T-helper 17 cell (primary cell): ENCODE measurements at regions not wholly inside any gene's neighbourhood (a gene's known extent, or its start where the extent isn't known, plus 50 kb on each side); places are given as distances from the start of the nearest gene placed in this dataset.

Experiments
- ATAC-seq: fragments of 150-1000 bp; cut with Tn5 transposase; 2 replicates; pipeline ENCODE4 v1.10.0; 2021; ENCODE audit warnings: mild to moderate bottlenecking, moderate library complexity
- DNase-seq, 3 donors: peaks; one replicate each; pipeline versions ENCODE4 v3.0.0 to v3.0.0-alpha.2; 2020 to 2021
- H3K9me3 ChIP-seq: one replicate; pipeline ENCODE4 v1.7.0; 2013; ENCODE audit warnings: low read length, mild to moderate bottlenecking; ENCODE audit not compliant: control insufficient read depth, poor library complexity, severe bottlenecking
- H3K27ac Mint-ChIP-seq: one replicate; pipeline ENCODE4 v1.8.0; 2022; ENCODE audit warnings: mild to moderate bottlenecking, moderate library complexity, mixed read lengths
- H3K27me3 Mint-ChIP-seq: one replicate; pipeline ENCODE4 v1.8.0; 2022; ENCODE audit warnings: mixed read lengths
- H3K36me3 Mint-ChIP-seq: one replicate; pipeline ENCODE4 v1.8.0; 2022; ENCODE audit warnings: low read depth, mixed read lengths
- H3K4me1 Mint-ChIP-seq: one replicate; pipeline ENCODE4 v1.8.0; 2022; ENCODE audit warnings: mild to moderate bottlenecking, mixed read lengths
- H3K4me3 Mint-ChIP-seq: one replicate; pipeline ENCODE4 v1.8.0; 2022; ENCODE audit warnings: mild to moderate bottlenecking, moderate library complexity, mixed read lengths

- no peak for ATAC-seq
- H3K27ac Mint-ChIP-seq: no peak overlapping the region
- peaks cover 39% of the 10 kb centered on the region for H3K27me3 Mint-ChIP-seq
- DNase-seq: no peak
- no peaks in the 10 kb centered on the region for H3K4me1 Mint-ChIP-seq
- no peaks in the 10 kb centered on the region for H3K9me3 ChIP-seq
- H3K36me3 Mint-ChIP-seq: no peaks in the 10 kb centered on the region
- H3K4me3 Mint-ChIP-seq: no peak overlapping the region
Observed at GRCh38 chr22:27680636-27681035, 120.9 kb downstream of the MN1 start.

GRCh38 chr22:27681037-27681436 is 120.5 kb downstream of the MN1 start:
- no peaks in the 10 kb centered on the region for H3K4me1 Mint-ChIP-seq
- no peaks in the 10 kb centered on the region for H3K36me3 Mint-ChIP-seq
- DNase-seq (no peak), ATAC-seq (no peak)
- H3K9me3 ChIP-seq: no peaks in the 10 kb centered on the region
- H3K27me3 Mint-ChIP-seq: peaks cover 35% of the 10 kb centered on the region
- H3K4me3 Mint-ChIP-seq: no peak overlapping the region
- no peak overlapping the region for H3K27ac Mint-ChIP-seq

GRCh38 chr22:27682437-27682836 is 119.1 kb downstream of the MN1 start:
- H3K4me1 Mint-ChIP-seq: no peaks in the 10 kb centered on the region
- no peaks in the 10 kb centered on the region for H3K36me3 Mint-ChIP-seq
- H3K4me3 Mint-ChIP-seq: no peak overlapping the region
- H3K27ac Mint-ChIP-seq: no peak overlapping the region
- H3K27me3 Mint-ChIP-seq: peaks cover 34% of the 10 kb centered on the region
- H3K9me3 ChIP-seq: no peaks in the 10 kb centered on the region
- DNase-seq (no peak), ATAC-seq (no peak)

GRCh38 chr22:27684901-27685300 is 116.7 kb downstream of the MN1 start:
- no peak for DNase-seq
- Mint-ChIP-seq H3K4me1 (no peaks in the 10 kb centered on the region), H3K27ac (no peak overlapping the region), H3K4me3 (no peak overlapping the region), H3K36me3 (peaks cover 2% of the 10 kb centered on the region), H3K27me3 (peaks cover 22% of the 10 kb centered on the region)
- no peak for ATAC-seq
- H3K9me3 ChIP-seq: no peaks in the 10 kb centered on the region

- Mint-ChIP-seq H3K27ac (no peak overlapping the region), H3K36me3 (peaks cover 2% of the 10 kb centered on the region), H3K4me3 (no peak overlapping the region), H3K27me3 (peaks cover 16% of the 10 kb centered on the region), H3K4me1 (no peaks in the 10 kb centered on the region)
- H3K9me3 ChIP-seq: no peaks in the 10 kb centered on the region
- no peak for ATAC-seq
- DNase-seq: no peak
Observed at GRCh38 chr22:27685515-27685914, 116.0 kb downstream of the MN1 start.

GRCh38 chr22:27685970-27686369 is 115.6 kb downstream of the MN1 start:
- H3K27ac Mint-ChIP-seq: no peak overlapping the region

GRCh38 chr22:27686534-27686933 is 115.0 kb downstream of the MN1 start:
- ATAC-seq (no peak), DNase-seq (no peak)
- H3K9me3 ChIP-seq: no peaks in the 10 kb centered on the region
- Mint-ChIP-seq H3K36me3 (peaks cover 2% of the 10 kb centered on the region), H3K27me3 (peaks cover 12% of the 10 kb centered on the region), H3K4me3 (no peak overlapping the region), H3K4me1 (no peaks in the 10 kb centered on the region), H3K27ac (no peak overlapping the region)

More at GRCh38 chr22:27685970-27686369, 115.6 kb downstream of the MN1 start:
- H3K9me3 ChIP-seq: no peaks in the 10 kb centered on the region
- ATAC-seq: no peak
- no peak overlapping the region for H3K4me3 Mint-ChIP-seq
- DNase-seq: no peak
- H3K4me1 Mint-ChIP-seq: no peaks in the 10 kb centered on the region
- H3K27me3 Mint-ChIP-seq: peaks cover 11% of the 10 kb centered on the region
- H3K36me3 Mint-ChIP-seq: peaks cover 2% of the 10 kb centered on the region

GRCh38 chr22:27687984-27688545 is 113.5 kb downstream of the MN1 start:
- ATAC-seq: no peak
- Mint-ChIP-seq H3K4me3 (no peak overlapping the region), H3K4me1 (no peaks in the 10 kb centered on the region), H3K36me3 (peaks cover 2% of the 10 kb centered on the region), H3K27me3 (peaks cover 19% of the 10 kb centered on the region), H3K27ac (no peak overlapping the region)
- H3K9me3 ChIP-seq: no peaks in the 10 kb centered on the region
- no peak for DNase-seq

GRCh38 chr22:27689664-27690063 is 111.9 kb downstream of the MN1 start:
- no peak for ATAC-seq

GRCh38 chr22:27690599-27690998 is 111.0 kb downstream of the MN1 start:
- ATAC-seq: no peak
- peaks cover 2% of the 10 kb centered on the region for H3K36me3 Mint-ChIP-seq
- DNase-seq: no peak
- no peaks in the 10 kb centered on the region for H3K9me3 ChIP-seq
- H3K27me3 Mint-ChIP-seq: peaks cover 19% of the 10 kb centered on the region
- no peak overlapping the region for H3K27ac Mint-ChIP-seq
- H3K4me3 Mint-ChIP-seq: no peak overlapping the region
- no peaks in the 10 kb centered on the region for H3K4me1 Mint-ChIP-seq

More at GRCh38 chr22:27689664-27690063, 111.9 kb downstream of the MN1 start:
- H3K27ac Mint-ChIP-seq: no peak overlapping the region
- no peak for DNase-seq
- no peaks in the 10 kb centered on the region for H3K4me1 Mint-ChIP-seq
- no peak overlapping the region for H3K4me3 Mint-ChIP-seq
- peaks cover 2% of the 10 kb centered on the region for H3K36me3 Mint-ChIP-seq
- no peaks in the 10 kb centered on the region for H3K9me3 ChIP-seq
- peaks cover 19% of the 10 kb centered on the region for H3K27me3 Mint-ChIP-seq

GRCh38 chr22:27692243-27692642 is 109.3 kb downstream of the MN1 start:
- H3K9me3 ChIP-seq: no peaks in the 10 kb centered on the region
- no peak overlapping the region for H3K4me3 Mint-ChIP-seq
- peaks cover 19% of the 10 kb centered on the region for H3K27me3 Mint-ChIP-seq
- no peak for DNase-seq
- peaks cover 2% of the 10 kb centered on the region for H3K36me3 Mint-ChIP-seq
- H3K27ac Mint-ChIP-seq: no peak overlapping the region
- no peaks in the 10 kb centered on the region for H3K4me1 Mint-ChIP-seq
- no peak for ATAC-seq

GRCh38 chr22:27695925-27696324 is 105.6 kb downstream of the MN1 start:
- Mint-ChIP-seq H3K4me3 (no peak overlapping the region), H3K27ac (no peak overlapping the region), H3K36me3 (no peaks in the 10 kb centered on the region), H3K27me3 (peaks cover 12% of the 10 kb centered on the region), H3K4me1 (no peaks in the 10 kb centered on the region)
- H3K9me3 ChIP-seq: no peaks in the 10 kb centered on the region
- no peak for DNase-seq
- ATAC-seq: no peak

GRCh38 chr22:27697888-27698287 is 103.7 kb downstream of the MN1 start:
- no peaks in the 10 kb centered on the region for H3K4me1 Mint-ChIP-seq
- no peaks in the 10 kb centered on the region for H3K9me3 ChIP-seq
- H3K36me3 Mint-ChIP-seq: no peaks in the 10 kb centered on the region

More at GRCh38 chr22:27697888-27698287, 103.7 kb downstream of the MN1 start:
- ATAC-seq (no peak), DNase-seq (no peak)
- Mint-ChIP-seq H3K27ac (no peak overlapping the region), H3K4me3 (no peak overlapping the region), H3K27me3 (no peaks in the 10 kb centered on the region)
